NB4 (cell line): ENCODE measurements at regions not wholly inside any gene's neighbourhood (a gene's known extent, or its start where the extent isn't known, plus 50 kb on each side); places are given as distances from the start of the nearest gene placed in this dataset.

Source experiments
- POLR2A ChIP-seq: IDR thresholded peaks from 2 replicates; pipeline ENCODE4 v1.6.1; 2011; ENCODE audit warnings: mild to moderate bottlenecking; ENCODE audit not compliant: insufficient read length; ENCODE audit errors: extremely low read depth
- TF ChIP-seq, protein P1 (sequence below): IDR thresholded peaks from one replicate; pipeline ENCODE4 v1.5.1; 2012; ENCODE audit warnings: low read depth, low read length
- TF ChIP-seq, protein P2 (sequence below): IDR thresholded peaks from 2 replicates; pipeline ENCODE4 v1.6.1; 2011; ENCODE audit warnings: low read depth, low read length

DNA sequence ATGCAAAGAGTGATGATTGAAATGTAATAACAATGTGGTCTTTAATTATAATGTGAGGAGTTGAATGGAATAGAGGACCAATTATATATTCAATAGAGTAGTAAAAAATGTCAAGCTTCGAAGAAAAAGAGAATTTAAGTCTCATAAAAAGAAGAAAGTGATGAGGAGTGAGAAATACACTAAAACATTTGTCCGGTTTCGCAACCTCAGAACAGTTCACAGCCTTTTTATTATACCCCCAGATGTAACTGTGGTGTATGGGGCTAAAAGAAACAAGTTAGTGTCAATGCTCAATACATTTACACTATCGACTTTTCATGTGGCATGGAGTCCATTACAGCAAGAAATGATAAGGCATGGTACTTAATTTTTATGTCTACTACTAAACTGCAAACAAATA lies 386.5 kb upstream of the ATP11B start:
- TF ChIP-seq, protein P1, sequence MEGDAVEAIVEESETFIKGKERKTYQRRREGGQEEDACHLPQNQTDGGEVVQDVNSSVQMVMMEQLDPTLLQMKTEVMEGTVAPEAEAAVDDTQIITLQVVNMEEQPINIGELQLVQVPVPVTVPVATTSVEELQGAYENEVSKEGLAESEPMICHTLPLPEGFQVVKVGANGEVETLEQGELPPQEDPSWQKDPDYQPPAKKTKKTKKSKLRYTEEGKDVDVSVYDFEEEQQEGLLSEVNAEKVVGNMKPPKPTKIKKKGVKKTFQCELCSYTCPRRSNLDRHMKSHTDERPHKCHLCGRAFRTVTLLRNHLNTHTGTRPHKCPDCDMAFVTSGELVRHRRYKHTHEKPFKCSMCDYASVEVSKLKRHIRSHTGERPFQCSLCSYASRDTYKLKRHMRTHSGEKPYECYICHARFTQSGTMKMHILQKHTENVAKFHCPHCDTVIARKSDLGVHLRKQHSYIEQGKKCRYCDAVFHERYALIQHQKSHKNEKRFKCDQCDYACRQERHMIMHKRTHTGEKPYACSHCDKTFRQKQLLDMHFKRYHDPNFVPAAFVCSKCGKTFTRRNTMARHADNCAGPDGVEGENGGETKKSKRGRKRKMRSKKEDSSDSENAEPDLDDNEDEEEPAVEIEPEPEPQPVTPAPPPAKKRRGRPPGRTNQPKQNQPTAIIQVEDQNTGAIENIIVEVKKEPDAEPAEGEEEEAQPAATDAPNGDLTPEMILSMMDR, result no peak
- no peak for TF ChIP-seq POLR2A
- TF ChIP-seq, protein P2, sequence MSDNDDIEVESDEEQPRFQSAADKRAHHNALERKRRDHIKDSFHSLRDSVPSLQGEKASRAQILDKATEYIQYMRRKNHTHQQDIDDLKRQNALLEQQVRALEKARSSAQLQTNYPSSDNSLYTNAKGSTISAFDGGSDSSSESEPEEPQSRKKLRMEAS, result no peak
